LNCaP clone FGC (cell line): ENCODE measurements at regions not wholly inside any gene's neighbourhood (a gene's known extent, or its start where the extent isn't known, plus 50 kb on each side); places are given as distances from the start of the nearest gene placed in this dataset.

Experiments
- DNase-seq: peaks from one replicate; pipeline ENCODE4 v3.0.0-alpha.2; 2011; ENCODE audit warnings: low read depth
- H3K4me3 ChIP-seq: 2 replicates; pipeline ENCODE4 v1.5.1; 2011; ENCODE audit warnings: mild to moderate bottlenecking, low read depth, low read length, control low read depth
- CTCF ChIP-seq: IDR thresholded peaks from 2 replicates; pipeline ENCODE4 v1.5.1; 2012; ENCODE audit warnings: mild to moderate bottlenecking; ENCODE audit not compliant: control insufficient read depth, insufficient read depth; ENCODE audit errors: extremely low read depth

GRCh38 chr7:9181356-9181755 lies 747.9 kb downstream of the NXPH1 start:
- no peak overlapping the region for H3K4me3 ChIP-seq
- no peak for DNase-seq
- TF ChIP-seq CTCF, result no peak

- DNase-seq, result no peak
- no peak for TF ChIP-seq CTCF
These were observed 753.3 kb downstream of the NXPH1 start for GRCh38 chr7:9186730-9187129.

GRCh38 chr7:9189703-9190102 lies 756.3 kb downstream of the NXPH1 start:
- DNase-seq, result no peak
- no peak overlapping the region for H3K4me3 ChIP-seq
- TF ChIP-seq CTCF, result no peak

More at GRCh38 chr7:9186730-9187129, 753.3 kb downstream of the NXPH1 start:
- H3K4me3 ChIP-seq, result no peak overlapping the region

- no peak for TF ChIP-seq CTCF
- no peak for DNase-seq
- no peak overlapping the region for H3K4me3 ChIP-seq
These were observed 759.6 kb downstream of the NXPH1 start for GRCh38 chr7:9192969-9193368.

GRCh38 chr7:9200626-9201025 lies 767.2 kb downstream of the NXPH1 start:
- DNase-seq, result no peak
- no peak for TF ChIP-seq CTCF
- H3K4me3 ChIP-seq, result no peak overlapping the region

- no peak overlapping the region for H3K4me3 ChIP-seq
- no peak for DNase-seq
- TF ChIP-seq CTCF, result no peak
These were observed 768.5 kb downstream of the NXPH1 start for GRCh38 chr7:9201928-9202327.

DNA sequence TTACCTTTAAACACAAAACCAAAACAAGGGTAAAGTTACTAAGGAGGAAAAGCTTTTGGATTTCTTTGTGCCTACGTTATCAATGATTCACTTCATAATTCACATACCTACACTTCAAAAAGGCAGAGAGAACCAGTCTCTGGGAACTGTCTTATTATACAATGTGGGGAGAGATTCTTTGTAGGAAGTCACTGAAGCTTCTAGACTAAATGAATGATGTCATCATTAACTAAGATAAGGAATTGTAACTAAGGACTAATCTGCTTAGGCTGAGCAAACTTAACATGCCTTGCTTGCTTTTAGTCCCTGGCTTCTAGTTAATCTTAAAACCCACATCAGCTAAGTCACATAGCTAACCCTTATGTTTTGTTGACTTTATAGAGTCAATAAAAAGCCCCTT lies 771.2 kb downstream of the NXPH1 start:
- DNase-seq, result no peak
- TF ChIP-seq CTCF, result no peak
- H3K4me3 ChIP-seq, result no peak overlapping the region
